GM20431 (cell line): ENCODE measurements at regions not wholly inside any gene's neighbourhood (a gene's known extent, or its start where the extent isn't known, plus 50 kb on each side); places are given as distances from the start of the nearest gene placed in this dataset.
"Not testable (repeated sequence)": the region's sequence is repeated elsewhere in the genome, so short reads cannot be mapped to it uniquely, and the experiment has no call there.

Experiments used
- in situ Hi-C: fragments of 300-500 bp; cut with MseI, MboI; formaldehyde crosslinking; loops from one replicate; pipeline ENCODE4 v1.15.0; 2020; ENCODE audit warnings: low sequenced_read_pairs; ENCODE audit not compliant: unreplicated experiment

GRCh38 chr17:21612123-21613070 lies 79.9 kb upstream of the KCNJ18 start:
- in situ Hi-C loops: not testable (repeated sequence)

- in situ Hi-C loops: no loop called here
Observed at GRCh38 chr17:21613071-21613429, 79.3 kb upstream of the KCNJ18 start.

GRCh38 chr17:21626987-21627386 lies 65.3 kb upstream of the KCNJ18 start:
- in situ Hi-C loops: not testable (repeated sequence)
